Smooth muscle cell (in vitro differentiated cells): ENCODE measurements at regions not wholly inside any gene's neighbourhood (a gene's known extent, or its start where the extent isn't known, plus 50 kb on each side); places are given as distances from the start of the nearest gene placed in this dataset.

Source experiments
- DNase-seq: peaks from one replicate; lab custom pipeline; 2025; ENCODE audit not compliant: unreplicated experiment; lab: John Stamatoyannopoulos, UW
- H2AFZ ChIP-seq: fragments of 200-600 bp; sonication (generic); 2 replicates; pipeline ENCODE4 v1.6.0; 2016; ENCODE audit warnings: antibody characterized with exemption, low read depth, mild to moderate bottlenecking
- H3F3A ChIP-seq: fragments of 200-600 bp; sonication (generic); 2 replicates; pipeline ENCODE4 v1.6.0; 2017; ENCODE audit warnings: antibody characterized with exemption, low read depth
- H3K27ac ChIP-seq: fragments of 200-600 bp; sonication (generic); 2 replicates; pipeline ENCODE4 v1.5.1; 2016; ENCODE audit warnings: low read depth, mild to moderate bottlenecking
- H3K27me3 ChIP-seq: fragments of 200-600 bp; sonication (generic); 2 replicates; pipeline ENCODE4 v1.6.1; 2016; ENCODE audit warnings: low read depth, mild to moderate bottlenecking
- H3K36me3 ChIP-seq: fragments of 200-600 bp; sonication (generic); 2 replicates; pipeline ENCODE4 v1.5.1; 2016; ENCODE audit warnings: low read depth
- H3K4me1 ChIP-seq: fragments of 200-600 bp; sonication (generic); 2 replicates; pipeline ENCODE4 v1.5.1; 2016; ENCODE audit warnings: low read depth
- H3K4me2 ChIP-seq: fragments of 200-600 bp; sonication (generic); 2 replicates; pipeline ENCODE4 v1.6.0; 2016; ENCODE audit warnings: mild to moderate bottlenecking
- H3K4me3 ChIP-seq: fragments of 200-600 bp; sonication (generic); 2 replicates; pipeline ENCODE4 v1.5.1; 2016; ENCODE audit warnings: mild to moderate bottlenecking
- H3K79me2 ChIP-seq: fragments of 200-600 bp; sonication (generic); 2 replicates; pipeline ENCODE4 v1.6.0; 2016; ENCODE audit warnings: low read depth, mild to moderate bottlenecking
- H3K9ac ChIP-seq: fragments of 200-600 bp; sonication (generic); 2 replicates; pipeline ENCODE4 v1.6.0; 2016; ENCODE audit warnings: low read depth
- H3K9me3 ChIP-seq: fragments of 200-600 bp; sonication (generic); replicated peaks from 2 replicates; pipeline ENCODE4 v1.5.1; 2016; ENCODE audit warnings: low read depth
- H4K20me1 ChIP-seq: fragments of 200-600 bp; sonication (generic); 2 replicates; pipeline ENCODE4 v1.6.0; 2016; ENCODE audit warnings: low read depth
- CTCF ChIP-seq: fragments of 200-600 bp; sonication (generic); IDR thresholded peaks from 2 replicates; pipeline ENCODE4 v1.5.1; 2017; ENCODE audit warnings: borderline replicate concordance, mild to moderate bottlenecking, antibody characterized with exemption; ENCODE audit not compliant: insufficient read depth, poor library complexity, severe bottlenecking
- WGBS: methylation state at CpG from one replicate; pipeline ENCODE4 v1.1.7; 2016; ENCODE audit warnings: low lambda C conversion rate; 5-methylcytosine and 5-hydroxymethylcytosine counted together

- Histone ChIP-seq H3K27ac (no peak overlapping the region), H3K4me2 (peak overlapping the region; percentile 1), H3K79me2 (no peaks in the 10 kb centered on the region), H2AFZ (no peak overlapping the region), H3F3A (no peaks in the 10 kb centered on the region), H3K9ac (no peak overlapping the region), H3K27me3 (no peaks in the 10 kb centered on the region), H4K20me1 (no peaks in the 10 kb centered on the region), H3K4me3 (no peak overlapping the region), H3K9me3 (no peaks in the 10 kb centered on the region), H3K4me1 (no peaks in the 10 kb centered on the region), H3K36me3 (no peaks in the 10 kb centered on the region)
- DNase-seq, result no peak
- TF ChIP-seq CTCF, result no peak
- 66% methylated on average over 7 of the region's 7 CpGs for WGBS
Observed at GRCh38 chr5:14932902-14933469, 61.4 kb upstream of the ANKH start.

GRCh38 chr5:14930486-14930885 lies 58.9 kb upstream of the ANKH start:
- Histone ChIP-seq H3K9ac (no peak overlapping the region), H3K4me2 (peak overlapping the region; percentile 43), H3K4me3 (no peak overlapping the region), H3K4me1 (peaks cover 6% of the 10 kb centered on the region), H2AFZ (peak overlapping the region; percentile 55), H4K20me1 (no peaks in the 10 kb centered on the region), H3K9me3 (no peaks in the 10 kb centered on the region), H3F3A (peaks cover 4% of the 10 kb centered on the region), H3K27ac (peak overlapping the region; percentile 36), H3K27me3 (no peaks in the 10 kb centered on the region), H3K79me2 (no peaks in the 10 kb centered on the region), H3K36me3 (no peaks in the 10 kb centered on the region)
- 35% methylated on average over 3 of the region's 3 CpGs for WGBS
- TF ChIP-seq CTCF, result no peak
- no peak for DNase-seq

GRCh38 chr5:14929293-14930065 lies 57.9 kb upstream of the ANKH start:
- Histone ChIP-seq H3K9ac (no peak overlapping the region), H3K79me2 (no peaks in the 10 kb centered on the region), H3K4me3 (no peak overlapping the region), H3K9me3 (no peaks in the 10 kb centered on the region), H3K4me1 (peaks cover 11% of the 10 kb centered on the region), H3K27ac (no peak overlapping the region), H3K4me2 (no peak overlapping the region), H2AFZ (no peak overlapping the region), H3K36me3 (no peaks in the 10 kb centered on the region), H3K27me3 (no peaks in the 10 kb centered on the region), H3F3A (peaks cover 4% of the 10 kb centered on the region), H4K20me1 (no peaks in the 10 kb centered on the region)
- DNase-seq, result no peak
- TF ChIP-seq CTCF, result no peak
- 86% methylated on average over 5 of the region's 5 CpGs for WGBS
